Fibroblast of skin of left quadriceps (primary cell): ENCODE measurements at regions not wholly inside any gene's neighbourhood (a gene's known extent, or its start where the extent isn't known, plus 50 kb on each side); places are given as distances from the start of the nearest gene placed in this dataset.
A peak's percentile ranks its signal among the peaks of the same experiment; 100 is the strongest.

Source experiments
- DNase-seq, 2 experiments: peaks; one replicate each; pipeline ENCODE4 v3.0.0-alpha.2; 2013; ENCODE audit warnings: low read depth in 2 of 2

DNA sequence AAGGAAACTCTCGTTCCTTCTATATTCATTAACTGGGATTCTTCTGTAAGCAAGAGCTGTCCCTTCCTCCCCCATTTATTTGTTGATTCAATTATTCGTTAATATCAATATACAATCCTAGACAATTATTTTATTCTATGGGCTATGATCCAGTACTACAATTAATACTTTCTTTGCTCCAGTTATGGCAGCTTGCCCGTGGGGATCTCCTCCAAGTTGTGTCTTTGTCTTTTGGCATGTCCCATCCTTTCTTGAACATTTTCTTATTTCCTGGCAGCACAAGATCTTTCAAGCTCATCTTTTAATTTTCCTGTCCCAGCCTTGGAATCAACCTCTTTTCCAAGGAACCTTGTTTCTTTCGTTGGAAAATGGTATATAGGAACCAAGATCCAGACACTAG is 249.3 kb downstream of the GAS1 start:
- no peak for DNase-seq

DNA sequence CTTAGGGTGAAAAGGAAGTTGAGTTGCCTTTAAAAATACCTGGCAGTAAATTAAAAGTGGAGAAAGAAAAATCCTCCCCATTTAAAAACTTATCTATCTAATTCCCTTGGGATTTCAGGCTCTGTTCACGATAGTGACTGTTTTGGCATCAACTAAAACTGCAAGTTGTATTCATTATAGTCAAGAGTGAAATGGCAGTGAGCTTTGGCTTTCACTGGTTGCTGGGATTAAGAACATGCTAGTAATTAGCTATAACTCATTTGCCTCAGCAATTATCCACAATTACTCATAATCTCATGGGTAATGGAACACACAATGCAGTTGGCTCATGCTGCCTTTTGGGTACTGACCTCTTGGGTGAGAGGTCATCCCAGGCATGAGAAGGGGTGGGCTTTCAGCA is 250.1 kb downstream of the GAS1 start:
- DNase-seq, result no peak

DNA sequence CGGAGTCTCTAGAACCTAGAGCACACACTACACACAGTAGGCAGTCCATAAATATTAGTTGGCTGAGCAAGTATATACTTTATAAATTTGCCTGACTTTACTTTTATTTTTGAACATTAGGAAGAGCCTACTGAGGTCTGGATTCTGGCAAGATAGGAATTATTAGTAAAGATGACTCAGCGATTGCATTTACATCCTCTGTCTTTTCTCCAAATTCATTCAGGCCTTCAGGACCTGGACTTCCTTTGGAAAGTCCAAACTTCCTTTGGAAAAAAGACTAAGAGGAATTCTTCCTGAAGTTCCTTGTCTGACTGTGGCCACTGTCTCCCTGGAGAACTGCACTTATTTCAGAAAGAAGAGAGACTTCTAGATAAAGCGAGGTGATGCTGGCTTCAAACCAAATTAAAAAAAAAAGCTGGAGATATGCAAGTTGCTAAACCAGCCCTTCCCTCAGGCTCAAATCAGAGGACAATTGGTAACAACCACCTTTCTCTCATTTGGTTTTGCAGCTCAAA is 251.3 kb downstream of the GAS1 start:
- DNase-seq, result no peak

DNA sequence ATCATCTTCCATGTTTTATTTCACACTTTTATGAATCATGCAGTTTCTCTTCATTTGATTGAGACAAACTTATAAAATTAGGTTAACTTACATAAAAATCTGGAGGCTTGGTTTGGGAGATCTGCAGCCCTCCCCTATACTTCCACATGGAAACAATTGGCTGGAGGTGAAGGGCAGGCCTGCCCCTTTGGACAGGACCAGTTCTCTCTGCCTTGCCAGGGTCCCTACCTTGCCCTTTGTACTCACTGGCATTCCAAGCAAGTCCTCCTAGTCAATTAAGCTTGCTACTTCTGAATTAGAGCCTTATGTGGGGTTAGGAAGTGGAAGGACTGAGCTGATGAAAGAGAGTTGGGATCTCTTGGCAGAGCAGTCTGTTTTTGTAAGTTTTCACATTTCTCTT is 257.3 kb downstream of the GAS1 start:
- DNase-seq, result no peak

DNA sequence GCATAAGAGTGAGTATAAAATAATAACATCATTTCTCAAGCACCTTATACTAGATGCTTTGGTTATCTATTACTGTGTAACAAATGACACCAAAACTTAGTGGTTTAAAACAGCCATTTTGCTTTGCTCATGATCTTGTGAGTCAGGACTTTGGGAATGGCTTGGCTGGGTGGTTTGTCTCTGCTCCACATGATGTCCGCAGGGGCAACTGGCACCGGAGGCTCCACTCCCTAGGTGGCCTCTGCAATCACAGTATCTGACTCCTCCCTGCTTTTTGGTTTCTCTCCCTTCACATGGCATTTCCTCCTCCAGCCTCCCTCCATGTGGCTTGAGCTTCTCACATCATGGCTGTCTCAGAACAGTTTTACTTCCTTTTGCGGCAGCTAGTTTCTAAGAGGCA is 259.5 kb downstream of the GAS1 start:
- DNase-seq, result no peak

DNA sequence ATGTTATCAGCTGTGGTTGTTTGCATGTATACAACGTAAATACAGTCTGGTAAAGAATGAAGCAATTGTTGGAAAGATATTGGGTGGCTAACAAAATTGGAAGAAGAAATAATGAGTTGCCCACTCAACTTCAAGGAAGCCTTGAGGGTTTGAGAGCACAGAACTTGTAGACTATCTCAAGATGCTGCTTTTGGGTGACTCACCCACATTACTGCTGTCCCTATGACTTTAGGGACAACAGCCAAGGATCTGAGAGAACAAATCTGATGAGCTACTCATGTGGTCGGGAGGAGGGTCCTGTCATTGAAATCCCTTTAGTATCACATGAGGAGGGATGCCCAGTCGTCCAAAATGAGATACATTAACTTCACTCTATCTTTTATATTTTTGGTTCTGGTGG is 261.8 kb downstream of the GAS1 start:
- no peak for DNase-seq

DNA sequence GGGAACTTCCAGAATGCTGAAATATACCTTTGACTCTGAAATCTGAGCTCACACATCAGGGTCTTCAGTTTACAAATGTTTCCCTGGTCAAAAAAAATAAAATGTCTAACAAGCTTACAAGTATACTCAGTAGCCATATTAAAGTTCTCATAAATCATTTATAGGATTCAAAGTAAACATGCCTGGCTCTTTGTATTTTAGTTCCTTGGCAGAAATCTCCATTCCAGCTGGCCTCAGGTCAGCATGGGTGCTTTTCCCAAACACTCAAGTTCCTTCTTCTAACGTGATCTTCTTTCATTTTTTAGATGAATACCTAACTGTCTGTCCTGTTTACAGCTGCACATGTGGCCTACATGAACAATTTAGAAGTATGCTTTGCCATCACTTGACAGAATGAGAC is 263.2 kb downstream of the GAS1 start:
- DNase-seq, result no peak

DNA sequence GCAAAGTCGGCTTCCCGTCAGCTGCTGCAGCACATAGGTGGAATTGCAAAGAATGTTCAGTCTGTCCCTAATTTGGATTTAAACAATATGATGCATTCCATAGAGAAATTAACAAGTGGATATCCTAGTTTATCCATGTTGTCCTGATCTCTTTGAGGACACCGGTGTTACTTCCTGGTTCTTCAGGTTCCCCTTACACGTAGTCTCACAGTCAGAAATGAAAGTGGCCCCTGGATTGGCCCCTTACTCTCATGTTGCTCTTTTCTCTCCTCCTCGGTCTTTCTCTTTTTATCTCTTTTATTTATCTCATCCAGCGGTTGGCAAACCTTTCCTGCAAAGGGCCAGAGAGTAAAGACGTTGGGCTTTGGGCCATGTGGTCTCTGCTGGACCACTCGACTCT is 265.1 kb downstream of the GAS1 start:
- DNase-seq, result no peak

DNA sequence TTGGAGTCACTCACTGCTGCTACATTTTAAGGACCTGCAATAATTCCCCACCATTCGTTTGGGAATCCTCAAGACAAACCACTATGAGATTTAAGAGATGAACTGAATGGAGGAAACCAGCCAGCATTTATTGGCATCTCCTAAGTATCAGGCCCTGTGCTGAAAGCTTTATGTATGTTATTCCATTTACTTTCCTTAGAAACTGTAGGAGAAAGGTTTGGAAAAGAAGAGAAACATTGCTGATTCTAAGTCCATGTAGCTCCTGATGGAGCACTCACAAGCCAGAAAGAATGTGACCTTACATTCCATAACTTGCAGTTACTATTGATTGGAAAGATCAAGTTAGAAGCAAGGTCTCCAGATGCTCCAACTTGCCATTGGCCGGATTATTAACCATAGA is 267.4 kb downstream of the GAS1 start:
- DNase-seq, result no peak

DNA sequence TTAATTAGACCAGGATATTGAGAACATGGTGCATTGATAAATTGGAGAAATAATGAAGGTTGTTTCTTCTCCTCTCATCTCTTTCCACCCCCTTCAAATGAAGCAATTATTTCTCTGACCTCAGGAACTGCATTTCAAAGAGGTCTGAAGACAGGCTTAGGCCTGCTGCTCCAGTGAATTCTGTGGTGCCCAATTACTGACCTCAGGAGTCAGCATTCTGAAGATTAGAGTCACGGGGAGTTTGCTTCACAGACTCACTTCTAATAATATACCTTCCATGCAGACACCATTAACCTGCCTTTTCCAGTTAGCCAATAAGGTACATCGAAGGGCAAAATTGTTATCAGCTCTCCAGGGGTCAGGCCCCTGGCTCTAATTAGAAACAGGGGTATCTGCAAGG is 270.9 kb downstream of the GAS1 start:
- DNase-seq, result no peak

DNA sequence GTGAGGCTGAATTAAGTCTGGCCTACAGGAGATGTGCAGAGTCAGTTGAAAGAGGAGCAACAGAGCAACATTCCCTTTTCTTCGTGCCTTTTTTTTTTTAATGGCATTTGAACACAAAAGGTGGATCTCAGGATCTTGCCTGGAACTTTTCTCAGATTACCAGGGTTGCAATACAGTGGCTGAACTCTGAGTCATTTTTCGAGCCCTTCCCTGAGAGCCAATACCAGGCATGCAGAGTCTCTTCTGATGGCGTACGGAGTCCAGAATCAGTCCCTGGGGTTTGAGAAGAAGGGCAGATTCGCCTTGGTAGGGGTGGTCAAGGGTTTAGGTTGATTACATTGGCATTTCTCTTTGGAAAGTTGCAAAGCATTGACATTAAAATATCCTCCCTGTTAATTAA is 271.5 kb downstream of the GAS1 start:
- DNase-seq, result no peak

DNA sequence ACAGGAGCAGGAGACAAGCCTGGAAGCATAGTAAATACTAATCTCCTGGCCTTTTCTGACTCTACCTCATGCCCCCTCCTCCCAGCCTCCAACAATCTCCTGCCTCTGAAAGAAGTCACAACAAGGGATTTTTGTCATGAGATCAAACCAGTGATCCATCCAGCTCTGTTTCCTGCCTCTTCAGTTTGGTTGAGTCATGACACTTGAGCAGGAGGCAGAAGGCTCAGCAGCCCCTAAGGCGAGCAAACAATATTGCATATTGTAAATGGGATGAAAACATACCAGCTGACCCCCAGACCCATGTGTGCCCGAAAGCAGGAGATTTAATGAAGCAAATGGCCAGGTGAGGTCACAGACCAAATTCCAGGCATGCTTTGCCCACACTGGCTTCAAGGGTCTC is 272.8 kb downstream of the GAS1 start:
- DNase-seq, result no peak

DNA sequence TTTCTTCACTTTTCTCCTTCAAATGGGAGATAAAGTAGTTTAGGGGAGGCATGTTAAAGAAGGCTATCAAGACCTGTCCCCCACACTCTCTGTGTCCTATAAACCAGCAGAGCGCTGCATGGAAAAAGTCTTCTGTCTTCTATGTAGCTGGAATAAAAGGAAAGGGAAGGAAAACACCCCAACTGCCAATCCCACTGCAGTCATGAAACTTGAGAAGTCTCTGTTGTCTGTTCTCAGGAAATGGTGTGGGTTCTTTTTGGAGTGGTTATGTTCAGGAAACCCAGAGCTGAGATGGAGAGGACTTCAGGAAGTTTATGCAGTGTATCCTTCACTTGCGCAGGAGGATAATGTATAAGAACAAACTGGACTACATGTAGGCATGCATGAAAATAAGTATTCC is 274.3 kb downstream of the GAS1 start:
- no peak for DNase-seq

DNA sequence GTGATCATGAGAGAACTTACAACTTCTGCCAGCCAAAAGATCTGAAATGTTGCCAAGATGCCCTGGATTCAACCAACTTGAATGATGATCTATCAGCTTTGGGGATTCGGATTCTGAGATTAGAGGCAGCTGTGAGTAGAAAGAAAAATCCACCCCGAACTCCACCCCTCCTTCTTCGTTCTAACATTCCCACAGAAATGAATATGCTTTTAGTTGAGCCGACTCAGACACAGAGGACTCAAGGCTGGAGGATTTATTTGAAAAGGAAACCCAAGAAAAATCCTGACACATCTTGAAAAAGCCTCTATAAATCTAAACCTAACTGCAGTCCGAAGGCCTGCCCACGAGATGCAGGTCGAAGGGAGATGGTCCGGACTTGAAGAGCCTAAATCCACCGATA is 275.0 kb downstream of the GAS1 start:
- DNase-seq, result no peak

DNA sequence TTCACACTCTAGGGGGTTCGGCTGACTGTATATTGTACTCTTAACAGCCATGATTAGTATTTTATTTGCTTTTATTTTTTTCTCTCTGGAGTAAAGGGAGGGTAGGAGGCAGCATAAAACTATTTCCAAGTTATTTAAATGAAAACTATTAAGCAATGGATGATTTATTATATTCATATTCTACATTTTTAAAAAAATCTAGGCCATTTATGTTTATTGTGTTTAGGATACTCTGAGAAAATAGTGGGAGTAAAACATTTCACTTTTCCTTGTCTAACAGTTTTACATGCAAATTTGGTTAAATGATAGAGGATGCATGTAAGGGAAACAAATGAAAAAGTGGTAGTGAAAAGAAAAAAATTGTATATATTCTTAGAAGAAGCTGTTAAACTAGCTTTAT is 276.3 kb downstream of the GAS1 start:
- DNase-seq, result no peak

DNA sequence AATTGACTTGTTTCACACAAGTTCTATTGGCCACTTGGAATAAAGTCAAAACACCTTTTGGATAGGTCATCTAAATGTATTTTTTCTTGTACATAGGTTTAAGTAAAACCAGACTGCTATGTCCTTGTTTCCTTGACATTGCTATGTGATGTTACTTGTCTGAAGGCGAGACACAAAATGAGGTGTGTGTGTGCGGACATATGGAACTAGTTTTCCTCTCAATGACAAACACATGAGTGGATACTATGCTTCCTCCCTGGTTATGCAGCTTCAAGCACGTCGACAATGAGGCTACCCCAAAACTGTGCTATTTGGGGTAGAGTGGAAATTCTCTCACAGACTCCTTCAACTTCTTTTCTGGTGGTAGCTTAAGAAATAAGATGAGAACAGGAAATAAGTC is 276.8 kb downstream of the GAS1 start:
- DNase-seq, result no peak

DNA sequence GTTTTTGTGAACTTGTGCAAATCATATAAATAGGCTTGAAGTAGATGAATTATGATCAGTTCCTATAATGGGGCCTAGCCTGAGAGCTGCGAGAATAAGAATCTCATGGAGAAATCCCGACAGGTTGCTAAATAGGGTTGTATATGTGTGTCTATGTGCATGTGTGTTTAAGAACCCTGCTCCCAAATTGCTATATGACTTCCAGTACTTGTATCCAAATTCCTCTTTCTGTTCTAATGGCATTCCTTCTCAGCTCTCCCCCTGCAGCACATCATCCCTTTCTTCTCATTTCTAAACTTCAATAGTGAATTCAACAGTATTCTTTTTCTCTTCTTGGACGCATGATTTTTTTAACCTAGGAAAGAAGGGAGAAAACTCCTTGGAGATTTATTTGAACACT is 277.2 kb downstream of the GAS1 start:
- no peak for DNase-seq

DNA sequence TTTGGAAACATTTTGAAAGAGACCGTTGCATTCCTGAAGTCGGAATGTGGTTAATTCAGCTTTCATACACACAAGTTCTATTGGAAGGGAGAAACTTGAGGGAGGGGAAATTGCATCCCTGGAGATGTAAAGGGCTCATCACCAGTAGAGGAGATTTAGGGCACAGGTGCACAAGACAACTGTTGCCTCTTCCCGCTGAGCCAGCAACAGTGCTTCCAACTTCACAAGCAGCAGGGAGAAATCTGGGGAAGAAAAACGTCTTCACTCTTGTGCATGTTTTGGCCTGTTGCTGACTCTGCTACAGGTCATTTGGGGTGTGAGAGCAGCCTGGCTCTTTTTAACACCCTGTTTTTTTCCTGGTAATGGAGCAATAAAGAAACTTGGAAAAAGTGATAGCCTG is 277.9 kb downstream of the GAS1 start:
- DNase-seq, result no peak

DNA sequence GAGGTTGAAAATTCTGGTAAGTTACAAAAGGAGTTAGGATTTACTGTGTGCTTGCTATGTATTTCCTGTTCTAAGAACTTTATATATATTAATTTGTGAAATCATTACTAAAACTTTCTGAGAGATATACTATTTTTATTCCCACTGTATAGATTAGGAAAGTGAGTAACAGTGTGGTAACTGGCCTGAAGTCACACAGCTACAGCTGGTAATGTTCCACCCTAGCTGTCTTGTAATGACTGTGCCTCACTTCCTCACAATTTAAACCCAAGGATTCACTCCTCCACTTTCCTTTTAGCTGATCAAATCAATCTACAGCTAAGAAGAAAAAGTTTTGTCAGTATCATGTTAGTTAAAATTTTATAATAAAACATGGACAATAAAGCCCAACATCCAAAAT is 278.8 kb downstream of the GAS1 start:
- no peak for DNase-seq

DNA sequence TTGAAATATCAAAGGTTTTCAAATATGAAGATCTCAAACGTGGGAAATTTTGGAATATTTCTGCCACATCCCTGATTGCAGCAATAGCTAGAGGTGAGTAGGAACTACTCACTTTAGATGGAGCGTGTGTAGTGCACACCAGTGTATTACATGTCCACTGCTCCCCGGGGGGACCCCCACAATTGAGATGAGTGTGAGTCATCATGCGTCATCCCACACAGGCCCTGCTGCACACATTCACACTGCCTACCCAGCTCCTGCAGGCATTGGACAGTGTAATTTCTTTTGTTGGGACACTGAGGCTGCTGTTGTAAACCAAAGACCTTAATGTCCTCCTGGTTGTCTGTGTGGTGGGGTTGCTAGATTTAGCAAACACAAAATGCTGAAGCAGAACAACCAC is 280.0 kb downstream of the GAS1 start:
- peak; percentile 50 to 54 for DNase-seq

DNA sequence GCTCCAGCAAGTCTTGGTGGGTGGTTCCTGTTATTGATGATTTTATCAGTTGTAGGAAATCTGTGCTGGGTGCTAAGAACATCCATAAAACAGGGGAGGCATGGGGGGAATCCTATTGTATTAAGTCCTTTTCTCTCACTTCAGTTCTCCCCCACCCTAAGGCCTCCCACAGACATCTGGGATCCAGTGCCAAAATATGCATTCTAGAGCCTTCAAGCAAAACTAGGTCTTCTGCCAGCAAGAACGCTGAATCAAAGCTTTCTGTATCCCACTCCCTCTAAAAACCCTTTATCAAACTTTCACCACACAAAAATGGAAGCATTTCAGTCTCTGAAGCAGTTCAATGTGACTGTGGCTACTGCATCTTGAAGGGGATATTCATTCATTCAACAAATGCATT is 281.9 kb downstream of the GAS1 start:
- DNase-seq, result no peak

DNA sequence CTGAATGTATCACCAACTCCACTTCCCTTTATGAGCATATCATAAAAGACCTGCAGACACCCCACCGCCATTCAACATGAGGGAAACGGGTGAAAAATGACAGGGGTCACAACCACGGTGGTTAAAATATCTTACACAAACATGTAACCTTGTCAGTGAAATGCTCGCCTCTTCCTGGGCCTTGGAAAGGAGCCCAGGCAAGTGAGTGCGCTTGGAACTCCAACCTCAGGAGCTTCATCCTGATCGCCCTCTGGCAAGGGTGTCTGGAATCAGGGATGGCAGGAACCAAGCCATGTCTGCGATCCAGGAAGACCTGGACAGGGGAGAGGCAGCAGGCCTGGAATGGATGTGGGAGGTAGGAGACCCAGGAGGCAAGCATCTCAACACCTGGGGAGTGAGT is 282.7 kb downstream of the GAS1 start:
- DNase-seq, result no peak

DNA sequence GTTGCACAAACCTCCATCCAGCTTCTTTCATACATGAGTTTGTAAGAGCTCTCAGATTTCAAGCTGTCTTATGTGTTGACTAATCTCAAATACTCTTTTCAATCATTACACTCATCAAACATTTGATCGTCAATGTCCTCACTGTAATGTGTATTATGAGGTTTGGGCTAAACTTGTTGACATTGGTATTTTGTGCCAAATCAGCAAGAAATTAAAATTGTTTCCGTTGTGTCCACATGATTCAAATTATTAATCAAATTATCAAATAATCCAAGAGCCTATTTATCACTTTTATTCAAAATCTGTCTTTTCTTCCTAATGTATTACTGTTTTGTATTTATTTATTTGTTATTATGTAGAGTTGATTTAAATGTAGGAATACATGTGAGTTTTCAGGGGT is 283.4 kb downstream of the GAS1 start:
- DNase-seq, result no peak

DNA sequence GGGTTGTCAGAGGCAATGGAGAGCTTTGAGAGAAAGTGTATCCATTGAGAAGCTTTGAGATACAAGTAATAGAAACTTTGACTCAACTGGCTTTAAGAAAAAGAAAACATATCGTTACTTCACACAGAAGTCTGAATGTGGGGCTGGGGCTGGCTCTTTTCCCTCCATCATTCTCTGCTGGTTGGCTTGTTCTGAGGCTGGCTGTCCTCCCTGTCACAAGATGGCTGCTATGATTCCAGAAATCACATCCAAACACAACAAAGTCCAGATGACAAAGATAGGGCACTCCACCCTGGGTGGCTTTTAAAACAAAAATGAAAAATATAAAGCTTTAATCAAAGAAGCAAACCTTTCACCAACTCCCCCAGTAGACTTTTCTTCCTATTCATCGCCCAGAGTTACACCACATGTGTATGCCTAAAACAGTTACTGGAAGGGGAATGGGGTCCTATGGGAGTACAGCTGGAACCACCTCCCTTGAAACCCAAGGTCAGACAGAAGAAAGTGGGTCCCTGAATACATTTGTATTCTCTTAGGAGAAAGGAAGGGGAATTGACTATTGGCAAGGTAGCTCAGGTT is 284.3 kb downstream of the GAS1 start:
- no peak for DNase-seq
